ENCODE measurements at regions not wholly inside any gene's neighbourhood (a gene's known extent, or its start where the extent isn't known, plus 50 kb on each side); places are given as distances from the start of the nearest gene placed in this dataset.

- no peaks in the 10 kb centered on the region for H4K20me1 ChIP-seq (replicated peaks in 1 of 2; ENCODE audit: control insufficient read depth in 1 of 2, insufficient read depth in 2 of 2, low read length in 2 of 2)
- H3K79me2 ChIP-seq (ENCODE audit: control insufficient read depth in 1 of 2, insufficient read depth in 2 of 2, low read length in 2 of 2): no peaks in the 10 kb centered on the region
- no peak overlapping the region; the same call in 1 of the 2 replicates for H2AFZ ChIP-seq (ENCODE audit: low read length)
- no peak overlapping the region for H3K9ac ChIP-seq (replicated peaks in 1 of 4; ENCODE audit: extremely low read depth in 1 of 4, low read depth in 3 of 4, low read length in 3 of 4)
- H3K4me2 ChIP-seq (ENCODE audit: insufficient read depth in 1 of 2, low read depth in 2 of 2, low read length in 2 of 2): no peak overlapping the region
- H4K91ac ChIP-seq (replicated peaks; ENCODE audit: insufficient read length, low read length): no peak overlapping the region
- peaks cover 2% of the 10 kb centered on the region; the same call in 1 of the 2 replicates for H3K23me2 ChIP-seq (ENCODE audit: low read depth, low read length)
- H4K8ac ChIP-seq (ENCODE audit: extremely low read depth, insufficient read depth, low read length): no peak overlapping the region
- no peak overlapping the region for H2AK5ac ChIP-seq (ENCODE audit: low read depth, low read length)
- H3K27me3 ChIP-seq (replicated peaks in 1 of 4; ENCODE audit: control insufficient read depth in 3 of 4, extremely low read depth in 1 of 4, insufficient read depth in 3 of 4, low read length in 3 of 4): no peaks in the 10 kb centered on the region
- no peak for TF ChIP-seq KDM1A (IDR thresholded peaks at IDR 0.05; ENCODE audit: borderline replicate concordance, low read length)
- no peak for TF ChIP-seq MAX (IDR thresholded peaks at IDR 0.05)
- no peak for TF ChIP-seq CTBP2 (IDR thresholded peaks at IDR 0.05; ENCODE audit: borderline replicate concordance, insufficient read depth, insufficient read length, low read length)
- TF ChIP-seq RNF2 (IDR thresholded peaks at IDR 0.05; ENCODE audit: borderline replicate concordance, low read depth, low read length, missing control alignments, poor library complexity, severe bottlenecking): no peak
- TF ChIP-seq SP4 (IDR thresholded peaks at IDR 0.05; ENCODE audit: low read length): no peak
- no peak for TF ChIP-seq CREB1 (IDR thresholded peaks at IDR 0.05)
- no peak for TF ChIP-seq ATF2 (IDR thresholded peaks at IDR 0.05; ENCODE audit: low read length)
- no peak overlapping the region; the same call in 1 of the 2 replicates for H2BK15ac ChIP-seq (ENCODE audit: low read length)
- FAIRE-seq: no peak
- no peak overlapping the region for H3K18ac ChIP-seq (ENCODE audit: extremely low read depth, low read length)
- no peak overlapping the region for H2BK120ac ChIP-seq (replicated peaks; ENCODE audit: low read depth, low read length)
- H3K36me3 ChIP-seq (ENCODE audit: control insufficient read depth in 2 of 4, insufficient read depth in 4 of 4, low read length in 3 of 4): no peaks in the 10 kb centered on the region
- no peak overlapping the region for H3K56ac ChIP-seq (replicated peaks; ENCODE audit: insufficient read length, low read depth, low read length)
- H3K27ac ChIP-seq (ENCODE audit: low read depth, low read length): no peak overlapping the region
- 95% methylated on average over 3 of the region's 3 CpGs; no CpG with 5 or more reads in 1 of the 2 experiments for WGBS, 2 experiments (ENCODE audit: extremely low coverage in 1 of 2, insufficient coverage in 1 of 2, insufficient read length in 1 of 2, insufficient replicate concordance in 2 of 2, low coverage in 1 of 2, low lambda C conversion rate in 2 of 2, missing lambda C conversion rate in 1 of 2)
- H3K23ac ChIP-seq (ENCODE audit: insufficient read length): no peak overlapping the region
- POLR2A ChIA-PET (ENCODE audit: partially characterized antibody): no interaction called here
- H2BK12ac ChIP-seq (ENCODE audit: low read depth, low read length): no peak overlapping the region
- 0 out of 7 replicates have a peak, but pooled peaks cover 0 to 3% (median 0%) of the 10 kb centered on the region in 4 experiments for H3K4me1 ChIP-seq (replicated peaks in 1 of 4; ENCODE audit: control insufficient read depth in 3 of 4, insufficient read depth in 4 of 4, low read length in 3 of 4)
- DNase-seq (ENCODE audit: low read depth in 1 of 2, low spot score in 2 of 2): no peak
- CTCF ChIA-PET (ENCODE audit: partially characterized antibody): interaction anchor here (0.9 kb wide), 1 partner anchor 255 kb away, joined by 3 read pairs; no protein-coding TSS in a partner anchor
- no peak overlapping the region for H3K4me3 ChIP-seq (ENCODE audit: extremely low read depth in 1 of 4, insufficient read depth in 2 of 4, low read depth in 3 of 4, low read length in 4 of 4)
- H4K5ac ChIP-seq (ENCODE audit: insufficient read length, low read depth, low read length): no peak overlapping the region
- H3K14ac ChIP-seq (ENCODE audit: insufficient read length): no peak overlapping the region
- H2BK20ac ChIP-seq (ENCODE audit: low read length): no peak overlapping the region
- no peaks in the 10 kb centered on the region for H3K79me1 ChIP-seq (ENCODE audit: low read depth, low read length)
- H3K9me3 ChIP-seq (ENCODE audit: insufficient read depth in 2 of 2, low read depth in 1 of 2, low read length in 1 of 2): no peaks in the 10 kb centered on the region
- H3K4ac ChIP-seq (replicated peaks; ENCODE audit: insufficient read length, low read depth, low read length): no peak overlapping the region
- H2BK5ac ChIP-seq (ENCODE audit: low read depth, low read length): no peak overlapping the region
Measured at GRCh38 chr11:95412074-95412473, 181.1 kb upstream of the SESN3 start.
